Caco-2 (cell line): ENCODE measurements at regions not wholly inside any gene's neighbourhood (a gene's known extent, or its start where the extent isn't known, plus 50 kb on each side); places are given as distances from the start of the nearest gene placed in this dataset.

Source experiments
- BruUV-seq: library from RNA; stranded (reverse); fragments of 400-500 nt; replicated peaks from 2 replicates; lab custom pipeline; 2021; lab: Mats Ljungman, UMichigan
- CTCF ChIA-PET: fragments of 300-600 bp; sonication (Branson Sonifier 250); formaldehyde crosslinking; loops from one replicate; lab custom pipeline; 2022; ENCODE audit warnings: antibody characterized with exemption; lab: Charles Lee
- POLR2A ChIA-PET: fragments of 300-600 bp; sonication (Branson Sonifier 250); formaldehyde crosslinking; loops from one replicate; lab custom pipeline; 2022; ENCODE audit warnings: antibody characterized with exemption; lab: Charles Lee
- DNase-seq, 2 experiments: peaks; one replicate each; pipeline versions ENCODE4 v3.0.0 to v3.0.0-alpha.2; 2020 to 2022
- H3K27me3 ChIP-seq: replicated peaks from 2 replicates; pipeline ENCODE4 v1.6.0; 2011; ENCODE audit warnings: low read length; ENCODE audit not compliant: control insufficient read depth, insufficient read depth
- H3K36me3 ChIP-seq: 2 replicates; pipeline ENCODE4 v1.5.1; 2011; ENCODE audit warnings: low read length; ENCODE audit not compliant: control insufficient read depth, insufficient read depth
- H3K4me1 ChIP-seq: fragments of 250-450 bp; sonication (Bioruptor Pico); 2 replicates; pipeline ENCODE4 v1.5.1; 2020; ENCODE audit warnings: mild to moderate bottlenecking
- H3K4me3 ChIP-seq: 2 replicates; pipeline ENCODE4 v1.5.1; 2011; ENCODE audit warnings: low read depth, mild to moderate bottlenecking, control low read depth, low read length
- H3K9me3 ChIP-seq: fragments of 250-450 bp; sonication (Bioruptor Pico); 2 replicates; pipeline ENCODE4 v1.5.1; 2020; ENCODE audit warnings: mild to moderate bottlenecking, moderate library complexity
- H3K27ac Mint-ChIP-seq: one replicate; pipeline ENCODE4 v1.8.0; 2022; ENCODE audit warnings: mixed read lengths; ENCODE audit not compliant: unreplicated experiment
- H3K27me3 Mint-ChIP-seq: one replicate; pipeline ENCODE4 v1.8.0; 2022; ENCODE audit warnings: mixed read lengths; ENCODE audit not compliant: insufficient read depth, unreplicated experiment
- H3K36me3 Mint-ChIP-seq: one replicate; pipeline ENCODE4 v1.8.0; 2022; ENCODE audit warnings: mild to moderate bottlenecking, mixed read lengths; ENCODE audit not compliant: insufficient read depth, unreplicated experiment
- H3K4me1 Mint-ChIP-seq: one replicate; pipeline ENCODE4 v1.8.0; 2022; ENCODE audit warnings: low read depth, mixed read lengths; ENCODE audit not compliant: unreplicated experiment
- H3K4me3 Mint-ChIP-seq: one replicate; pipeline ENCODE4 v1.8.0; 2022; ENCODE audit warnings: mild to moderate bottlenecking, moderate library complexity, mixed read lengths; ENCODE audit not compliant: unreplicated experiment
- H3K9me3 Mint-ChIP-seq: one replicate; pipeline ENCODE4 v1.8.0; 2022; ENCODE audit warnings: mixed read lengths; ENCODE audit not compliant: unreplicated experiment
- CTCF ChIP-seq, 2 experiments: fragments of 200-600 bp in 1 of 2; IDR thresholded peaks; 1 replicate in 1 of 2; 2 replicates in 1 of 2; pipeline versions ENCODE4 v1.5.1 to v1.8.0; 2011 to 2022; ENCODE audit warnings: antibody characterized with exemption in 1 of 2, control low read depth in 1 of 2, inconsistent platforms in 1 of 2, low read depth in 1 of 2, low read length in 1 of 2, mild to moderate bottlenecking in 1 of 2, moderate library complexity in 1 of 2; ENCODE audit not compliant: insufficient read depth in 1 of 2, severe bottlenecking in 1 of 2, unreplicated experiment in 1 of 2
- intact Hi-C: fragments of 100-400 bp; cut with micrococcal nuclease; formaldehyde crosslinking; loops from one replicate; pipeline ENCODE4 v1.10.0; 2022; ENCODE audit not compliant: unreplicated experiment

GRCh38 chr19:28318469-28319179, 894.3 kb downstream of the UQCRFS1 start:
- TF ChIP-seq CTCF (IDR thresholded peaks at IDR 0.05; ENCODE audit: insufficient read depth in 1 of 2, low read depth in 1 of 2, low read length in 1 of 2, severe bottlenecking in 1 of 2, unreplicated experiment in 1 of 2): no peak
- H3K9me3 ChIP-seq: no peaks in the 10 kb centered on the region
- POLR2A ChIA-PET: no interaction called here
- H3K36me3 ChIP-seq: no peaks in the 10 kb centered on the region
- H3K4me1 Mint-ChIP-seq: no peaks in the 10 kb centered on the region
- H3K9me3 Mint-ChIP-seq: no peaks in the 10 kb centered on the region
- H3K27ac Mint-ChIP-seq: no peak overlapping the region
- CTCF ChIA-PET: no interaction called here
- H3K27me3 Mint-ChIP-seq: peaks cover 2% of the 10 kb centered on the region
- H3K4me1 ChIP-seq: no peaks in the 10 kb centered on the region
- H3K27me3 ChIP-seq: no peaks in the 10 kb centered on the region
- H3K4me3 Mint-ChIP-seq: no peak overlapping the region
- intact Hi-C loops: no loop called here
- no TSS peak for BruUV-seq
- no peaks in the 10 kb centered on the region for H3K36me3 Mint-ChIP-seq
- no peak for DNase-seq
- H3K4me3 ChIP-seq: no peak overlapping the region

GRCh38 chr19:28316464-28316863, 896.5 kb downstream of the UQCRFS1 start:
- ChIA-PET CTCF (no interaction called here), POLR2A (no interaction called here)
- Mint-ChIP-seq H3K27ac (no peak overlapping the region), H3K4me3 (no peak overlapping the region), H3K9me3 (no peaks in the 10 kb centered on the region), H3K27me3 (peaks cover 2% of the 10 kb centered on the region), H3K4me1 (no peaks in the 10 kb centered on the region), H3K36me3 (no peaks in the 10 kb centered on the region)
- no peak for DNase-seq
- intact Hi-C loops: no loop called here
- Histone ChIP-seq H3K27me3 (no peaks in the 10 kb centered on the region), H3K4me3 (no peak overlapping the region), H3K36me3 (no peaks in the 10 kb centered on the region), H3K9me3 (no peaks in the 10 kb centered on the region), H3K4me1 (no peaks in the 10 kb centered on the region)
- TF ChIP-seq CTCF (IDR thresholded peaks at IDR 0.05; ENCODE audit: insufficient read depth in 1 of 2, low read depth in 1 of 2, low read length in 1 of 2, severe bottlenecking in 1 of 2, unreplicated experiment in 1 of 2): no peak
- BruUV-seq: no TSS peak

GRCh38 chr19:28314756-28315155, 898.2 kb downstream of the UQCRFS1 start:
- Histone ChIP-seq H3K4me3 (no peak overlapping the region), H3K27me3 (no peaks in the 10 kb centered on the region), H3K4me1 (no peaks in the 10 kb centered on the region), H3K9me3 (no peaks in the 10 kb centered on the region), H3K36me3 (no peaks in the 10 kb centered on the region)
- ChIA-PET CTCF (no interaction called here), POLR2A (no interaction called here)
- Mint-ChIP-seq H3K27me3 (peaks cover 2% of the 10 kb centered on the region), H3K4me1 (no peaks in the 10 kb centered on the region), H3K36me3 (no peaks in the 10 kb centered on the region), H3K27ac (no peak overlapping the region), H3K4me3 (no peak overlapping the region), H3K9me3 (no peaks in the 10 kb centered on the region)
- no TSS peak for BruUV-seq
- intact Hi-C loops: no loop called here
- DNase-seq: no peak
- no peak for TF ChIP-seq CTCF (IDR thresholded peaks at IDR 0.05; ENCODE audit: insufficient read depth in 1 of 2, low read depth in 1 of 2, low read length in 1 of 2, severe bottlenecking in 1 of 2, unreplicated experiment in 1 of 2)
